IMR-90 (cell line): ENCODE measurements at regions not wholly inside any gene's neighbourhood (a gene's known extent, or its start where the extent isn't known, plus 50 kb on each side); places are given as distances from the start of the nearest gene placed in this dataset.

Experiments
- ATAC-seq: fragments of 200-7000 bp; cut with Tn5 transposase; 2 replicates; pipeline ENCODE4 v1.9.1; 2020; ENCODE audit warnings: low read depth, mild to moderate bottlenecking, moderate library complexity
- BruUV-seq: library from RNA; stranded (reverse); fragments of 400-500 nt; replicated peaks from 2 replicates; lab custom pipeline; 2021; lab: Mats Ljungman, UMichigan
- CTCF ChIA-PET: fragments of 300-600 bp; formaldehyde crosslinking; extraction: SDS; loops from one replicate; lab custom pipeline; 2021; ENCODE audit warnings: antibody characterized with exemption; lab: Yijun Ruan, JAX
- POLR2A ChIA-PET: fragments of 300-600 bp; sonication (Branson Sonifier 250); formaldehyde crosslinking; loops from one replicate; lab custom pipeline; 2022; ENCODE audit warnings: antibody characterized with exemption; ENCODE audit not compliant: unreplicated experiment; lab: Charles Lee
- DNase-seq: peaks from one replicate; pipeline ENCODE4 v3.0.0; 2013
- H2AFZ ChIP-seq: replicated peaks from 2 replicates; pipeline ENCODE3; 2013; ENCODE audit warnings: low read length, mild to moderate bottlenecking; ENCODE audit not compliant: poor library complexity
- H2AK5ac ChIP-seq: 2 replicates; pipeline ENCODE4 v1.6.1; 2013; ENCODE audit warnings: low read depth, low read length, inconsistent platforms
- H2AK9ac ChIP-seq: replicated peaks from 2 replicates; pipeline ENCODE3; 2013; ENCODE audit warnings: mild to moderate bottlenecking, low read depth, low read length, moderate library complexity; ENCODE audit not compliant: poor library complexity
- H2BK120ac ChIP-seq: 2 replicates; pipeline ENCODE4 v1.6.1; 2013; ENCODE audit warnings: low read depth, low read length, inconsistent platforms
- H2BK15ac ChIP-seq: 3 replicates; pipeline ENCODE4 v1.6.1; 2013; ENCODE audit warnings: low read depth, low read length, inconsistent platforms
- H2BK20ac ChIP-seq: 2 replicates; pipeline ENCODE4 v1.6.1; 2013; ENCODE audit warnings: low read depth, mild to moderate bottlenecking, inconsistent platforms, low read length, moderate library complexity
- H2BK5ac ChIP-seq: 2 replicates; pipeline ENCODE4 v1.6.1; 2013; ENCODE audit warnings: mild to moderate bottlenecking, low read depth, low read length, inconsistent platforms; ENCODE audit not compliant: poor library complexity, severe bottlenecking
- H3K14ac ChIP-seq: replicated peaks from 2 replicates; pipeline ENCODE4 v1.6.1; 2013; ENCODE audit warnings: low read depth, low read length, inconsistent platforms
- H3K18ac ChIP-seq: 2 replicates; pipeline ENCODE4 v1.6.1; 2013; ENCODE audit warnings: low read depth, low read length, control low read depth
- H3K23ac ChIP-seq: 2 replicates; pipeline ENCODE4 v1.6.1; 2013; ENCODE audit warnings: low read depth, low read length, inconsistent platforms
- H3K27ac ChIP-seq: 2 replicates; pipeline ENCODE4 v1.5.1; 2013; ENCODE audit warnings: mild to moderate bottlenecking, control low read depth, low read length; ENCODE audit not compliant: insufficient read depth
- H3K27me3 ChIP-seq: 2 replicates; pipeline ENCODE4 v1.6.1; 2013; ENCODE audit warnings: low read length; ENCODE audit not compliant: control insufficient read depth, insufficient read depth
- H3K36me3 ChIP-seq: 2 replicates; pipeline ENCODE4 v1.6.1; 2013; ENCODE audit warnings: low read length, mixed read lengths; ENCODE audit not compliant: control insufficient read depth, insufficient read depth
- H3K4ac ChIP-seq: 2 replicates; pipeline ENCODE4 v1.6.1; 2013; ENCODE audit warnings: low read depth, low read length, inconsistent platforms
- H3K4me1 ChIP-seq: 2 replicates; pipeline ENCODE4 v1.6.1; 2013; ENCODE audit warnings: low read length, mixed read lengths; ENCODE audit not compliant: control insufficient read depth, insufficient read depth
- H3K4me2 ChIP-seq: 2 replicates; pipeline ENCODE4 v1.6.1; 2013; ENCODE audit warnings: low read depth, mild to moderate bottlenecking, control low read depth, low read length, moderate library complexity
- H3K4me3 ChIP-seq: 2 replicates; pipeline ENCODE4 v1.5.1; 2013; ENCODE audit warnings: low read depth, mild to moderate bottlenecking, control low read depth, low read length, moderate library complexity; ENCODE audit not compliant: insufficient read depth
- H3K56ac ChIP-seq: 2 replicates; pipeline ENCODE4 v1.6.1; 2013; ENCODE audit warnings: low read length, inconsistent platforms; ENCODE audit not compliant: insufficient read depth; ENCODE audit errors: extremely low read depth
- H3K79me1 ChIP-seq, 2 experiments: 2 replicates each; pipeline ENCODE4 v1.6.1; 2013; ENCODE audit warnings: low read length in 2 of 2, inconsistent platforms in 1 of 2, low read depth in 1 of 2
- H3K9ac ChIP-seq: 2 replicates; pipeline ENCODE4 v1.6.1; 2013; ENCODE audit warnings: low read depth, low read length, control low read depth
- H3K9me1 ChIP-seq: 2 replicates; pipeline ENCODE4 v1.6.1; 2013; ENCODE audit warnings: low read length, inconsistent platforms; ENCODE audit not compliant: insufficient read depth
- H3K9me3 ChIP-seq: 2 replicates; pipeline ENCODE4 v1.6.1; 2013; ENCODE audit warnings: low read length; ENCODE audit not compliant: control insufficient read depth, insufficient read depth
- H4K20me1 ChIP-seq: 2 replicates; pipeline ENCODE4 v1.6.1; 2013; ENCODE audit warnings: low read length, inconsistent platforms; ENCODE audit not compliant: insufficient read depth
- H4K5ac ChIP-seq: 2 replicates; pipeline ENCODE4 v1.6.1; 2013; ENCODE audit warnings: mild to moderate bottlenecking, low read depth, low read length, control low read depth
- H4K8ac ChIP-seq, 2 experiments: 2 replicates each; pipeline ENCODE4 v1.6.1; 2013; ENCODE audit warnings: low read depth in 2 of 2, low read length in 2 of 2, control low read depth in 1 of 2, inconsistent platforms in 1 of 2
- H4K91ac ChIP-seq: 2 replicates; pipeline ENCODE4 v1.6.1; 2013; ENCODE audit warnings: low read depth, low read length, inconsistent platforms; ENCODE audit not compliant: insufficient read depth
- BHLHE40 ChIP-seq: fragments of 150-350 bp; IDR thresholded peaks from 2 replicates; pipeline ENCODE4 v1.6.1; 2016; ENCODE audit warnings: mild to moderate bottlenecking, low read depth, low read length
- CEBPB ChIP-seq: IDR thresholded peaks from 2 replicates; pipeline ENCODE4 v1.6.1; 2012; ENCODE audit warnings: low read depth, low read length, improper control_type of control experiment
- CHD1 ChIP-seq: IDR thresholded peaks from 2 replicates; pipeline ENCODE4 v1.6.1; 2012; ENCODE audit warnings: low read depth, low read length, improper control_type of control experiment
- FOS ChIP-seq: fragments of 150-350 bp; IDR thresholded peaks from 2 replicates; pipeline ENCODE4 v1.6.1; 2016; ENCODE audit warnings: low read depth, low read length
- MAFK ChIP-seq: IDR thresholded peaks from 2 replicates; pipeline ENCODE4 v1.6.1; 2012; ENCODE audit warnings: low read depth, low read length, improper control_type of control experiment
- MAZ ChIP-seq: IDR thresholded peaks from 2 replicates; pipeline ENCODE4 v1.6.1; 2012; ENCODE audit warnings: low read depth, mild to moderate bottlenecking, low read length, improper control_type of control experiment, moderate library complexity, borderline replicate concordance
- MXI1 ChIP-seq: IDR thresholded peaks from 2 replicates; pipeline ENCODE4 v1.6.1; 2012; ENCODE audit warnings: low read depth, mild to moderate bottlenecking, low read length, moderate library complexity, borderline replicate concordance
- NFE2L2 ChIP-seq: fragments of 150-350 bp; IDR thresholded peaks from 2 replicates; pipeline ENCODE4 v1.6.1; 2016; ENCODE audit warnings: low read depth, mild to moderate bottlenecking, low read length
- POLR2A ChIP-seq: IDR thresholded peaks from 2 replicates; pipeline ENCODE4 v1.6.1; 2012; ENCODE audit warnings: mild to moderate bottlenecking, low read depth, low read length
- RAD21 ChIP-seq: IDR thresholded peaks from 2 replicates; pipeline ENCODE4 v1.6.1; 2012; ENCODE audit warnings: low read length, improper control_type of control experiment
- RCOR1 ChIP-seq: IDR thresholded peaks from 2 replicates; pipeline ENCODE4 v1.6.1; 2012; ENCODE audit warnings: mild to moderate bottlenecking, low read length, improper control_type of control experiment; ENCODE audit not compliant: insufficient replicate concordance
- RFX5 ChIP-seq: IDR thresholded peaks from 2 replicates; pipeline ENCODE4 v1.8.0; 2012; ENCODE audit warnings: low read depth, mild to moderate bottlenecking, low read length, moderate library complexity
- SMC3 ChIP-seq: fragments of 150-350 bp; IDR thresholded peaks from 2 replicates; pipeline ENCODE4 v1.6.1; 2016; ENCODE audit warnings: low read depth, mild to moderate bottlenecking, antibody characterized with exemption, low read length, moderate library complexity
- dilution Hi-C: fragments of 300-500 bp; cut with HindIII; formaldehyde crosslinking; loops from one replicate; pipeline ENCODE4 v1.14.3; 2018; ENCODE audit warnings: low sequenced_read_pairs; ENCODE audit not compliant: unreplicated experiment
- in situ Hi-C: fragments of 300-500 bp; cut with MboI; formaldehyde crosslinking; loops from 3 replicates; pipeline ENCODE4 v1.14.3; 2019; ENCODE audit warnings: low sequenced_read_pairs, inconsistent platforms, mixed read lengths
- intact Hi-C: fragments of 100-400 bp; cut with micrococcal nuclease; formaldehyde crosslinking; loops from 2 replicates; pipeline ENCODE4 v1.10.0; 2022
- TF ChIP-seq, protein P1 (sequence below): fragments of 150-350 bp; IDR thresholded peaks from 2 replicates; pipeline ENCODE4 v1.6.1; 2017; ENCODE audit warnings: mild to moderate bottlenecking, antibody characterized with exemption, low read length, low read depth
- TF ChIP-seq, protein P2 (sequence below): fragments of 150-350 bp; IDR thresholded peaks from 2 replicates; pipeline ENCODE4 v1.6.1; 2016; ENCODE audit warnings: low read depth, mild to moderate bottlenecking, low read length, moderate library complexity, borderline replicate concordance
- TF ChIP-seq, protein P3 (sequence below): conservative IDR thresholded peaks from 2 replicates; pipeline ENCODE4 v1.5.1; 2012; ENCODE audit warnings: mild to moderate bottlenecking, low read depth, low read length, improper control_type of control experiment

DNA sequence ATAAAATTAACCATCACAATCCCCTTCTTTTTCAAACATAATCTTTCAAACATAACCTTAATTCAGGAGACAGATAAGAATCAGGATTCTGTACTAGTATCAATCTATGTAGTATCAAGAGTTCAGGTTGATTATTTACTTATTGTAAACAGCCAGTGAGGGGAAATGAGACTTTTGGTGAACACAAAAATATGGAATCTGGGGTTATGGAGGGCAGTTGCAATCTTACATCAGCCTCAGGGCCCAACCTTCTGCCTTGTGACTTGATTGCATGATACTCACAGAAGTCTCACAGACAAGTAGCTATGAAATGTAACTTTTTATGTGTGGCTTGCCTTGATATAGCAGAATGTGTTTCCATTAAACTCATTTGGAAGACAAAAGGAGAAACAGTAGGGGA is 262.7 kb upstream of the THSD7B start:
- Histone ChIP-seq H4K91ac (no peak overlapping the region), H3K4me2 (no peak overlapping the region), H2BK15ac (no peak overlapping the region), H3K9ac (no peak overlapping the region), H4K5ac (no peak overlapping the region), H3K56ac (no peak overlapping the region), H2AK9ac (no peak overlapping the region), H2AK5ac (no peak overlapping the region), H3K79me1 (no peaks in the 10 kb centered on the region), H2BK5ac (no peak overlapping the region), H3K4me3 (no peak overlapping the region), H2BK20ac (no peak overlapping the region), H2BK120ac (no peak overlapping the region), H4K20me1 (no peaks in the 10 kb centered on the region), H3K27ac (no peak overlapping the region), H3K27me3 (no peaks in the 10 kb centered on the region), H3K14ac (no peak overlapping the region), H3K23ac (no peak overlapping the region), H2AFZ (no peak overlapping the region), H3K4me1 (no peaks in the 10 kb centered on the region), H3K4ac (no peak overlapping the region), H3K36me3 (no peaks in the 10 kb centered on the region), H3K9me3 (peaks cover 20% of the 10 kb centered on the region), H3K9me1 (no peaks in the 10 kb centered on the region), H4K8ac (no peak overlapping the region), H3K18ac (no peak overlapping the region)
- ChIA-PET POLR2A (no interaction called here), CTCF (interaction anchor here (0.6 kb wide), 1 partner anchor 14 kb away, joined by 3 read pairs; no protein-coding TSS in a partner anchor)
- BruUV-seq, result no TSS peak
- intact Hi-C loops (no loop called here), in situ Hi-C loops (no loop called here), dilution Hi-C loops (no loop called here)
- DNase-seq (no peak), ATAC-seq (no peak)
- TF ChIP-seq RCOR1 (no peak), BHLHE40 (no peak), CEBPB (no peak), MXI1 (no peak), RAD21 (no peak), RFX5 (no peak), MAFK (no peak), MAZ (no peak), FOS (no peak), POLR2A (no peak), CHD1 (no peak), NFE2L2 (no peak), SMC3 (no peak)
- TF ChIP-seq, protein P1, sequence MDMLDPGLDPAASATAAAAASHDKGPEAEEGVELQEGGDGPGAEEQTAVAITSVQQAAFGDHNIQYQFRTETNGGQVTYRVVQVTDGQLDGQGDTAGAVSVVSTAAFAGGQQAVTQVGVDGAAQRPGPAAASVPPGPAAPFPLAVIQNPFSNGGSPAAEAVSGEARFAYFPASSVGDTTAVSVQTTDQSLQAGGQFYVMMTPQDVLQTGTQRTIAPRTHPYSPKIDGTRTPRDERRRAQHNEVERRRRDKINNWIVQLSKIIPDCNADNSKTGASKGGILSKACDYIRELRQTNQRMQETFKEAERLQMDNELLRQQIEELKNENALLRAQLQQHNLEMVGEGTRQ, result no peak
- TF ChIP-seq, protein P2, sequence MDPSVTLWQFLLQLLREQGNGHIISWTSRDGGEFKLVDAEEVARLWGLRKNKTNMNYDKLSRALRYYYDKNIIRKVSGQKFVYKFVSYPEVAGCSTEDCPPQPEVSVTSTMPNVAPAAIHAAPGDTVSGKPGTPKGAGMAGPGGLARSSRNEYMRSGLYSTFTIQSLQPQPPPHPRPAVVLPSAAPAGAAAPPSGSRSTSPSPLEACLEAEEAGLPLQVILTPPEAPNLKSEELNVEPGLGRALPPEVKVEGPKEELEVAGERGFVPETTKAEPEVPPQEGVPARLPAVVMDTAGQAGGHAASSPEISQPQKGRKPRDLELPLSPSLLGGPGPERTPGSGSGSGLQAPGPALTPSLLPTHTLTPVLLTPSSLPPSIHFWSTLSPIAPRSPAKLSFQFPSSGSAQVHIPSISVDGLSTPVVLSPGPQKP, result no peak
- TF ChIP-seq, protein P3, sequence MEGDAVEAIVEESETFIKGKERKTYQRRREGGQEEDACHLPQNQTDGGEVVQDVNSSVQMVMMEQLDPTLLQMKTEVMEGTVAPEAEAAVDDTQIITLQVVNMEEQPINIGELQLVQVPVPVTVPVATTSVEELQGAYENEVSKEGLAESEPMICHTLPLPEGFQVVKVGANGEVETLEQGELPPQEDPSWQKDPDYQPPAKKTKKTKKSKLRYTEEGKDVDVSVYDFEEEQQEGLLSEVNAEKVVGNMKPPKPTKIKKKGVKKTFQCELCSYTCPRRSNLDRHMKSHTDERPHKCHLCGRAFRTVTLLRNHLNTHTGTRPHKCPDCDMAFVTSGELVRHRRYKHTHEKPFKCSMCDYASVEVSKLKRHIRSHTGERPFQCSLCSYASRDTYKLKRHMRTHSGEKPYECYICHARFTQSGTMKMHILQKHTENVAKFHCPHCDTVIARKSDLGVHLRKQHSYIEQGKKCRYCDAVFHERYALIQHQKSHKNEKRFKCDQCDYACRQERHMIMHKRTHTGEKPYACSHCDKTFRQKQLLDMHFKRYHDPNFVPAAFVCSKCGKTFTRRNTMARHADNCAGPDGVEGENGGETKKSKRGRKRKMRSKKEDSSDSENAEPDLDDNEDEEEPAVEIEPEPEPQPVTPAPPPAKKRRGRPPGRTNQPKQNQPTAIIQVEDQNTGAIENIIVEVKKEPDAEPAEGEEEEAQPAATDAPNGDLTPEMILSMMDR, result no peak
